Vagina (tissue), 2 donors: ENCODE measurements at regions not wholly inside any gene's neighbourhood (a gene's known extent, or its start where the extent isn't known, plus 50 kb on each side); places are given as distances from the start of the nearest gene placed in this dataset.

Source experiments
- DNase-seq, 2 donors: peaks; one replicate each; pipeline ENCODE4 v3.0.0-alpha.2; 2017; ENCODE audit errors: extremely low spot score in 2 of 2
- H3K27ac ChIP-seq: fragments of 200-600 bp; sonication (generic); one replicate; pipeline ENCODE4 v1.5.1; 2019
- H3K27me3 ChIP-seq: fragments of 200-600 bp; sonication (generic); one replicate; pipeline ENCODE4 v1.5.1; 2019
- H3K36me3 ChIP-seq, 2 donors: fragments of 200-600 bp; sonication (generic); one replicate each; pipeline ENCODE4 v1.5.1; 2017 to 2019
- H3K4me1 ChIP-seq: fragments of 200-600 bp; sonication (generic); one replicate; pipeline ENCODE4 v1.5.1; 2019
- H3K4me3 ChIP-seq, 2 donors: fragments of 200-600 bp; sonication (generic); 1 replicate in 1 of 2; 2 replicates in 1 of 2; pipeline ENCODE4 v1.5.1; 2016 to 2019
- H3K9me3 ChIP-seq: fragments of 200-600 bp; sonication (generic); one replicate; pipeline ENCODE4 v1.5.1; 2019
- POLR2A ChIP-seq, 2 donors: fragments of 450-650 bp; IDR thresholded peaks; one replicate each; pipeline ENCODE4 v1.6.1; 2017; ENCODE audit warnings: antibody characterized with exemption in 2 of 2, mild to moderate bottlenecking in 2 of 2, moderate library complexity in 2 of 2
- POLR2AphosphoS5 ChIP-seq, 2 donors: sonication (generic); formaldehyde crosslinking; IDR thresholded peaks; one replicate each; pipeline ENCODE4 v1.9.0; 2017; ENCODE audit warnings: antibody characterized with exemption in 2 of 2, mild to moderate bottlenecking in 2 of 2, low read depth in 1 of 2; ENCODE audit not compliant: insufficient read depth in 1 of 2
- intact Hi-C: fragments of 100-400 bp; cut with DNase I; formaldehyde crosslinking; loops from one replicate; pipeline ENCODE4 v1.15.1; 2023
- TF ChIP-seq, protein P1 (sequence below), 3 experiments: fragments of 450-650 bp in 2 of 3; fragments of 200-600 bp in 1 of 3; sonication (generic) in 1 of 3; IDR thresholded peaks; one replicate each; pipeline ENCODE4 v1.5.1; 2017 to 2019; ENCODE audit warnings: antibody characterized with exemption in 3 of 3, mild to moderate bottlenecking in 2 of 3, moderate library complexity in 2 of 3

DNA sequence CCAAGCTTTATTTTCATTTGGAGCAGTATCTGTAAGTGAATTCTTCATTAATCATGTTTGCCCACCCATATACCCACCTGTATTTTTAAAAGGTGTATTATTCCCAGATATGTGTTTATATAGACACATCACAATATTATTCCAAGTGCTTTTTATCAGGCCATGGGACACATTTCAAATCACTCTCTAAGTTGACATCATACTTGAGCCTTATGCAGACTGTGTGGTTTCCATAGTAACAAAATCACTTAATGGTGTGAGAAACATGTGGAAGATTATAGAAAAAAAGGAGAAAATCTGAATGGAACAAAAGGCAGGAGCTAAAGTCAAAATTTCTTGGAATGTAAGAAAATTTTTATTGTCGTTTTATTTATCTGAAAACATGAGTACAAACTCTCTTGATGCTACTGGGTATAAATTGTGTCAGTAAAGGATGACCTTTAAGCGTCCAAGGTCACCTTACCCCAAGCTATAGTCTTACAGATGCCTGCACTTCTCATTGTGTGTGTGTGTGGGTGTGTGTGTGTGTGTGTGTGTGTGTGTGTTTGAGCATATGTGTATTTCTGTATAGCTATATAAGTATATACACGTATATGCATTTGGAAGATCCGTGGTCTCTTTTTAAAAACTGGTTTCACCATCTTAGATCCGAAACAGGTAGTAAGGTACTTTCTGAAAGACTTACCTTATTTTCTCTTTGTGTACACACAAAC lies 79.8 kb upstream of the CCN6 start:
- intact Hi-C loops, result no loop called here
- no peaks in the 10 kb centered on the region for H3K4me1 ChIP-seq
- no peaks in the 10 kb centered on the region for H3K36me3 ChIP-seq
- TF ChIP-seq, protein P1, sequence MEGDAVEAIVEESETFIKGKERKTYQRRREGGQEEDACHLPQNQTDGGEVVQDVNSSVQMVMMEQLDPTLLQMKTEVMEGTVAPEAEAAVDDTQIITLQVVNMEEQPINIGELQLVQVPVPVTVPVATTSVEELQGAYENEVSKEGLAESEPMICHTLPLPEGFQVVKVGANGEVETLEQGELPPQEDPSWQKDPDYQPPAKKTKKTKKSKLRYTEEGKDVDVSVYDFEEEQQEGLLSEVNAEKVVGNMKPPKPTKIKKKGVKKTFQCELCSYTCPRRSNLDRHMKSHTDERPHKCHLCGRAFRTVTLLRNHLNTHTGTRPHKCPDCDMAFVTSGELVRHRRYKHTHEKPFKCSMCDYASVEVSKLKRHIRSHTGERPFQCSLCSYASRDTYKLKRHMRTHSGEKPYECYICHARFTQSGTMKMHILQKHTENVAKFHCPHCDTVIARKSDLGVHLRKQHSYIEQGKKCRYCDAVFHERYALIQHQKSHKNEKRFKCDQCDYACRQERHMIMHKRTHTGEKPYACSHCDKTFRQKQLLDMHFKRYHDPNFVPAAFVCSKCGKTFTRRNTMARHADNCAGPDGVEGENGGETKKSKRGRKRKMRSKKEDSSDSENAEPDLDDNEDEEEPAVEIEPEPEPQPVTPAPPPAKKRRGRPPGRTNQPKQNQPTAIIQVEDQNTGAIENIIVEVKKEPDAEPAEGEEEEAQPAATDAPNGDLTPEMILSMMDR (IDR thresholded peaks at IDR 0.05), result no peak
- TF ChIP-seq POLR2A (IDR thresholded peaks at IDR 0.05) (no peak), POLR2AphosphoS5 (IDR thresholded peaks at IDR 0.05; ENCODE audit: insufficient read depth in 1 of 2, low read depth in 1 of 2) (no peak)
- H3K27ac ChIP-seq, result peak overlapping the region; percentile 45
- H3K27me3 ChIP-seq, result no peaks in the 10 kb centered on the region
- H3K4me3 ChIP-seq, result no peak overlapping the region
- DNase-seq, result no peak
- H3K9me3 ChIP-seq, result no peaks in the 10 kb centered on the region

DNA sequence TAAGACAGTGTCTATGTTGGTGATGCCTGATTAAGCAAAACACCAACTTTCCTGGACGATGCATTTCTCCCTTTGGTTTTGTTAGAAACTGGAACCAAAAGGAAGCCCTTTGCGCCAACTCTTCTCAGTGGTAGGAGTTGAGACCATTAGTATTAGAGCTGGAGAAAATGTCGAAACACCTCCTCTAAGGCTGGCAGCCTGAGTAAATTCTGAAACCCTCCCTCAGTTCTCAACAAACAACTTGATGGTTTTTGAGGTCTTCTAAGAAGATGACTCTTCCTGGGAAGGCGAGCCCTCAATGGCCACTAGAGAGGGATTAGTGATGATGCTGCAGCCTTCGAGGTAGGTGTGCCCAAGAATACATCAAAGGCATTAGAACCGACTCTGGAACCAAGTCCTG lies 78.4 kb upstream of the CCN6 start:
- intact Hi-C loops, result loop anchor here (5.0 kb wide), 1 partner anchor 1878 kb away; no protein-coding TSS in a partner anchor
- no peaks in the 10 kb centered on the region for H3K9me3 ChIP-seq
- H3K27ac ChIP-seq, result no peak overlapping the region
- no peaks in the 10 kb centered on the region for H3K27me3 ChIP-seq
- DNase-seq, result no peak
- no peaks in the 10 kb centered on the region for H3K36me3 ChIP-seq
- no peak overlapping the region for H3K4me3 ChIP-seq
- H3K4me1 ChIP-seq, result no peaks in the 10 kb centered on the region
- TF ChIP-seq POLR2A (IDR thresholded peaks at IDR 0.05) (no peak), POLR2AphosphoS5 (IDR thresholded peaks at IDR 0.05; ENCODE audit: insufficient read depth in 1 of 2, low read depth in 1 of 2) (no peak)
- TF ChIP-seq, protein P1 (IDR thresholded peaks at IDR 0.05), result no peak

DNA sequence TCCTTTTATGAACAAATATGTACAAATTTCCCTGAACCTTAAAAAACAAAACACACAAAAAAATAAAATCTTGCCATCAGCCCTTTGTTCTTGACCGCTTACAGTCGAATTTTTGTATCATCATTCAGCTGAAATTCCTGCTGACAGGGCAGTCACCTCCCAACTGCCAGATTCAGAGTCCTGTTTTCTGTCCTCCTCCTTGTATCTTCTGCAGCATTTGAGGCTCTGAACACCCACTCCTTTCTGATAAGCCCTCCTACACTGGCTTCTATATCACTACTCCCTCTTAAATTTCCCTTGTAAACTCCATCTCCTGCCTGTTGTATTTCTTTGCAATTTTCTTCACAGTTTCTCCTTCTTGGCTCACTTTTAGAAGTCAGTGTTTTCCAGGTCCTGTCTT lies 77.8 kb upstream of the CCN6 start:
- H3K4me3 ChIP-seq, result no peak overlapping the region
- peaks cover 4% of the 10 kb centered on the region for H3K4me1 ChIP-seq
- no peak for TF ChIP-seq POLR2A (IDR thresholded peaks at IDR 0.05)
- no peak for TF ChIP-seq POLR2AphosphoS5 (IDR thresholded peaks at IDR 0.05; ENCODE audit: insufficient read depth in 1 of 2, low read depth in 1 of 2)
- no peaks in the 10 kb centered on the region for H3K27me3 ChIP-seq
- intact Hi-C loops, result loop anchor here (5.0 kb wide), 1 partner anchor 1879 kb away; no protein-coding TSS in a partner anchor
- no peaks in the 10 kb centered on the region for H3K9me3 ChIP-seq
- H3K36me3 ChIP-seq, result no peaks in the 10 kb centered on the region
- H3K27ac ChIP-seq, result no peak overlapping the region
- no peak for DNase-seq

DNA sequence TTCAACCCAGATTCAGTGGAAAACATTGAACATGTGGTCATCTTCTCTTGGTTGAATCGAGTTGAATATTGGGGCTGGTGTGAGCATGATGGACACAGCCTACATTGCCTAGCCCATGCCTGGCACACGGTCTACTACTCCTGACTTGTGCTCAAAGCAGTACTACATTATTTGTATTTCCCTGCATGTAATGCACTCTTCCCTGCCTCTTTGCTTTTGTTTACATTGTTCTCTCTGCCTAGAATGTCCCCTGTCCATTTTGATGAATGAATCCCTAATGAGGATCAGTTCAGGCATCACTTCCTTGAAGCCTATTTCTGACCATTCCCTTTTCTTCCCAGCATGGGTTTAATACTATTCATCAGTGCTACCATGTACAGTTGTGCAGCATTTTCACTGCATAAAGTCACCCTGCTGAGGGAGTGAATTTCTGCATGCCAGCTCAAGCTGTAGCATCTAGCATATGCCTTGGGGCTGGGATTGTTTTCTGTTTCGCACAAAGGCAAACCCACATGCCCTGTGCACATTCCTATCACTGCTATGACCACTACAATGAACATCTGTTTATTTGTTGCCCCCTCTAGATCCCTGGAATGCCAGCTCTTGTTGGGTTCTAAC lies 75.3 kb upstream of the CCN6 start:
- H3K4me3 ChIP-seq, result no peak overlapping the region
- H3K4me1 ChIP-seq, result peaks cover 9% of the 10 kb centered on the region
- no peak for DNase-seq
- TF ChIP-seq, protein P1 (IDR thresholded peaks at IDR 0.05), result no peak
- no peak for TF ChIP-seq POLR2A (IDR thresholded peaks at IDR 0.05)
- TF ChIP-seq POLR2AphosphoS5 (IDR thresholded peaks at IDR 0.05; ENCODE audit: insufficient read depth in 1 of 2, low read depth in 1 of 2), result no peak
- no peak overlapping the region for H3K27ac ChIP-seq
- H3K27me3 ChIP-seq, result no peaks in the 10 kb centered on the region
- no peaks in the 10 kb centered on the region for H3K36me3 ChIP-seq
- intact Hi-C loops, result loop anchor here (5.0 kb wide), 1 partner anchor 1881 kb away; no protein-coding TSS in a partner anchor
- no peaks in the 10 kb centered on the region for H3K9me3 ChIP-seq

DNA sequence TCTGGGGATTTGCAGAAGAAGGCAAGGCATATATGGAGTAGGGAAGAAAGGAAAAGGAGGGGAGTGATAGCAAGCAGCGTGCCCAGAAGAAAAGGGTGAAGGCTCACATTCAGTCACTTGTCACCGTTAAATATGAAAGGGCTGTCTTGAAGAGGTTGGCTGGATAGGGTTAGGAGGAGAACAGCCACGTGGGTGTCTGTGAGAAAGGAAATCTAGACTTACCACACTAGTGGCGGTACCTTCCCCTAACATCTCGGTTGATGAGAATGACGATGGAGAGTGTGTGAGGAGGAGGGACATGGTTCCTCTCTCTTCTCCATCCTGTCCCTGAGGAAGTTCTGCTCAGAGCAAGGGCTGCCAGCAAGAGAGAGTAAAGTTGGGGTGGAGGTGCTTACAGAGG lies 74.3 kb upstream of the CCN6 start:
- Histone ChIP-seq H3K9me3 (no peaks in the 10 kb centered on the region), H3K36me3 (no peaks in the 10 kb centered on the region), H3K4me3 (no peak overlapping the region), H3K27me3 (no peaks in the 10 kb centered on the region), H3K4me1 (peaks cover 9% of the 10 kb centered on the region), H3K27ac (no peak overlapping the region)
- TF ChIP-seq, protein P1 (IDR thresholded peaks at IDR 0.05), result no peak
- TF ChIP-seq POLR2AphosphoS5 (IDR thresholded peaks at IDR 0.05; ENCODE audit: insufficient read depth in 1 of 2, low read depth in 1 of 2), result no peak
- no peak for TF ChIP-seq POLR2A (IDR thresholded peaks at IDR 0.05)
- intact Hi-C loops, result loop anchor here (5.0 kb wide), 1 partner anchor 1882 kb away; no protein-coding TSS in a partner anchor
- no peak for DNase-seq
